DOHH2 (cell line): ENCODE measurements at regions not wholly inside any gene's neighbourhood (a gene's known extent, or its start where the extent isn't known, plus 50 kb on each side); places are given as distances from the start of the nearest gene placed in this dataset.

Experiments
- H3F3A ChIP-seq: fragments of 200-600 bp; sonication (generic), shearing (Covaris generic); 2 replicates; pipeline ENCODE4 v1.6.0; 2016; ENCODE audit warnings: antibody characterized with exemption, mild to moderate bottlenecking; ENCODE audit not compliant: control insufficient read depth, insufficient read depth
- H3K27ac ChIP-seq: fragments of 200-600 bp; sonication (generic); 2 replicates; pipeline ENCODE4 v1.5.1; 2014; ENCODE audit warnings: low read depth, mild to moderate bottlenecking, low read length, moderate library complexity
- H3K27me3 ChIP-seq: fragments of 200-600 bp; sonication (generic); 2 replicates; pipeline ENCODE4 v1.6.1; 2014; ENCODE audit warnings: mild to moderate bottlenecking, low read length, mixed read lengths; ENCODE audit not compliant: control insufficient read depth
- H3K36me3 ChIP-seq: fragments of 200-600 bp; sonication (generic); 2 replicates; pipeline ENCODE4 v1.6.1; 2014; ENCODE audit warnings: mild to moderate bottlenecking, low read length, moderate library complexity, mixed read lengths; ENCODE audit not compliant: control insufficient read depth
- H3K4me1 ChIP-seq: fragments of 200-600 bp; sonication (generic); 2 replicates; pipeline ENCODE4 v1.6.1; 2014; ENCODE audit warnings: mild to moderate bottlenecking, low read length, mixed read lengths; ENCODE audit not compliant: control insufficient read depth
- H3K4me2 ChIP-seq: fragments of 200-600 bp; sonication (generic); 2 replicates; pipeline ENCODE4 v1.6.0; 2014; ENCODE audit warnings: mild to moderate bottlenecking, low read length, moderate library complexity
- H3K4me3 ChIP-seq: fragments of 200-600 bp; sonication (generic); 2 replicates; pipeline ENCODE4 v1.5.1; 2014; ENCODE audit warnings: mild to moderate bottlenecking, low read length, mixed read lengths
- H3K79me2 ChIP-seq: fragments of 200-600 bp; sonication (generic); 2 replicates; pipeline ENCODE4 v1.6.1; 2014; ENCODE audit warnings: mild to moderate bottlenecking, low read length, mixed read lengths; ENCODE audit not compliant: control insufficient read depth
- H3K9me2 ChIP-seq: fragments of 200-600 bp; sonication (generic); replicated peaks from 2 replicates; pipeline ENCODE4 v1.6.1; 2014; ENCODE audit warnings: mild to moderate bottlenecking, low read length, mixed read lengths; ENCODE audit not compliant: control insufficient read depth
- H3K9me3 ChIP-seq: fragments of 200-600 bp; sonication (generic); 2 replicates; pipeline ENCODE4 v1.6.1; 2014; ENCODE audit warnings: antibody characterized with exemption, low read length, mixed read lengths; ENCODE audit not compliant: control insufficient read depth, insufficient read depth
- H4K20me1 ChIP-seq: fragments of 200-600 bp; sonication (generic); 2 replicates; pipeline ENCODE4 v1.6.0; 2014; ENCODE audit warnings: low read depth, mild to moderate bottlenecking, antibody characterized with exemption, low read length, moderate library complexity; ENCODE audit not compliant: control insufficient read depth, insufficient read depth
- EZH2phosphoT487 ChIP-seq: fragments of 200-600 bp; sonication (generic); IDR thresholded peaks from 2 replicates; pipeline ENCODE4 v1.6.1; 2017; ENCODE audit warnings: borderline replicate concordance, mild to moderate bottlenecking, antibody characterized with exemption, low read length, moderate library complexity, mixed read lengths
- TF ChIP-seq, protein P1 (sequence below): fragments of 200-600 bp; sonication (generic); IDR thresholded peaks from one replicate; pipeline ENCODE4 v1.5.1; 2014; ENCODE audit warnings: antibody characterized with exemption, mild to moderate bottlenecking, low read depth, low read length; ENCODE audit not compliant: poor library complexity, severe bottlenecking

- TF ChIP-seq, protein P1, sequence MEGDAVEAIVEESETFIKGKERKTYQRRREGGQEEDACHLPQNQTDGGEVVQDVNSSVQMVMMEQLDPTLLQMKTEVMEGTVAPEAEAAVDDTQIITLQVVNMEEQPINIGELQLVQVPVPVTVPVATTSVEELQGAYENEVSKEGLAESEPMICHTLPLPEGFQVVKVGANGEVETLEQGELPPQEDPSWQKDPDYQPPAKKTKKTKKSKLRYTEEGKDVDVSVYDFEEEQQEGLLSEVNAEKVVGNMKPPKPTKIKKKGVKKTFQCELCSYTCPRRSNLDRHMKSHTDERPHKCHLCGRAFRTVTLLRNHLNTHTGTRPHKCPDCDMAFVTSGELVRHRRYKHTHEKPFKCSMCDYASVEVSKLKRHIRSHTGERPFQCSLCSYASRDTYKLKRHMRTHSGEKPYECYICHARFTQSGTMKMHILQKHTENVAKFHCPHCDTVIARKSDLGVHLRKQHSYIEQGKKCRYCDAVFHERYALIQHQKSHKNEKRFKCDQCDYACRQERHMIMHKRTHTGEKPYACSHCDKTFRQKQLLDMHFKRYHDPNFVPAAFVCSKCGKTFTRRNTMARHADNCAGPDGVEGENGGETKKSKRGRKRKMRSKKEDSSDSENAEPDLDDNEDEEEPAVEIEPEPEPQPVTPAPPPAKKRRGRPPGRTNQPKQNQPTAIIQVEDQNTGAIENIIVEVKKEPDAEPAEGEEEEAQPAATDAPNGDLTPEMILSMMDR: no peak
- no peak for TF ChIP-seq EZH2phosphoT487
- H3K4me3 ChIP-seq: no peak overlapping the region
- no peaks in the 10 kb centered on the region for H3K9me2 ChIP-seq
- no peaks in the 10 kb centered on the region for H4K20me1 ChIP-seq
- H3K27me3 ChIP-seq: no peaks in the 10 kb centered on the region
- no peak overlapping the region for H3K4me2 ChIP-seq
- no peaks in the 10 kb centered on the region for H3F3A ChIP-seq
- no peaks in the 10 kb centered on the region for H3K36me3 ChIP-seq
- H3K27ac ChIP-seq: no peak overlapping the region
- H3K79me2 ChIP-seq: no peaks in the 10 kb centered on the region
- H3K4me1 ChIP-seq: no peaks in the 10 kb centered on the region
- no peaks in the 10 kb centered on the region for H3K9me3 ChIP-seq
Observed at GRCh38 chr21:15191342-15191741, 126.5 kb upstream of the NRIP1 start.

DNA sequence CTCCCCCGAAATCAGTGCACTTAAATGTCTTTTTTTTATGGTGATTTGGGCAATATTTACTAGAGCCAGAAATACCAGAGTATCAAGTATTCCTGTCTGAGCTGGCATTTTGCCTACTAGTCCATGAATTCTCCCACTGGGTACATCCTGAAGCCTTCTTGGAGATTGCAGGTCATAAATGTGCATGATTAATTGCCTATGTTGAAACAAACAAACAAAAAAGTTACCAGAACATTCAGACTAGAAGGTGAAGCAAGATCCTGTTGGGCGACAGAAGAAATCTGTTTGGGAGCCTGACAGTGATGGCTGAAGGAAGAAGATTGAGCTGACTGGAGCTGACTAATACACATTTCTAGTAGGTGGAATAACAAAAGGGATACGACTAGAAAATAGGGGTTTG lies 127.4 kb upstream of the NRIP1 start:
- H3K4me1 ChIP-seq: no peaks in the 10 kb centered on the region
- no peaks in the 10 kb centered on the region for H4K20me1 ChIP-seq
- no peak overlapping the region for H3K4me3 ChIP-seq
- H3K79me2 ChIP-seq: no peaks in the 10 kb centered on the region
- no peaks in the 10 kb centered on the region for H3F3A ChIP-seq
- H3K4me2 ChIP-seq: no peak overlapping the region
- no peaks in the 10 kb centered on the region for H3K9me2 ChIP-seq
- no peaks in the 10 kb centered on the region for H3K27me3 ChIP-seq
- TF ChIP-seq, protein P1: no peak
- TF ChIP-seq EZH2phosphoT487: no peak
- no peaks in the 10 kb centered on the region for H3K9me3 ChIP-seq
- H3K27ac ChIP-seq: no peak overlapping the region
- no peaks in the 10 kb centered on the region for H3K36me3 ChIP-seq

DNA sequence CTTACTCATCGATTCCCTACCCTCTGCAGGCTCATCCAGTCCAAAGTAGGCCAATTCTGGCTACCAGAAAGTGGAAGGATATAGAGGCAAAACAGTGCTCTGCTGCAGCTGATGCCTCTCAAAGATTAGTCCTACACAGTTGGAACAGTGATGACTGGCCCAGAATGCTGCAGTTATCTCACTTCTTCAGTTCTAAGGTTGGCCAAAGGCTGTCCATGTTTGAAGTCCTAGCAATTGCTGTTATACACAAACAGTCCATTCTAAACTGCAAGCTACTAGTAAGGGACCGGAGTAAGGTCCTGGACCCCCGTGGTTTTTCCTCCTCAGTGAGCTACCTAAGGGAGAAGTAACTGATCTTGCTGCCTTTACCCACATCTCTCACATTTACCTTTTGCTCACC lies 129.1 kb upstream of the NRIP1 start:
- H3K79me2 ChIP-seq: no peaks in the 10 kb centered on the region
- no peaks in the 10 kb centered on the region for H3K9me2 ChIP-seq
- H3K27ac ChIP-seq: no peak overlapping the region
- no peaks in the 10 kb centered on the region for H3K36me3 ChIP-seq
- H3K4me3 ChIP-seq: no peak overlapping the region
- no peaks in the 10 kb centered on the region for H3F3A ChIP-seq
- H3K4me2 ChIP-seq: no peak overlapping the region
- no peaks in the 10 kb centered on the region for H3K27me3 ChIP-seq
- no peaks in the 10 kb centered on the region for H3K9me3 ChIP-seq
- TF ChIP-seq, protein P1: no peak
- TF ChIP-seq EZH2phosphoT487: no peak
- no peaks in the 10 kb centered on the region for H4K20me1 ChIP-seq
- no peaks in the 10 kb centered on the region for H3K4me1 ChIP-seq

DNA sequence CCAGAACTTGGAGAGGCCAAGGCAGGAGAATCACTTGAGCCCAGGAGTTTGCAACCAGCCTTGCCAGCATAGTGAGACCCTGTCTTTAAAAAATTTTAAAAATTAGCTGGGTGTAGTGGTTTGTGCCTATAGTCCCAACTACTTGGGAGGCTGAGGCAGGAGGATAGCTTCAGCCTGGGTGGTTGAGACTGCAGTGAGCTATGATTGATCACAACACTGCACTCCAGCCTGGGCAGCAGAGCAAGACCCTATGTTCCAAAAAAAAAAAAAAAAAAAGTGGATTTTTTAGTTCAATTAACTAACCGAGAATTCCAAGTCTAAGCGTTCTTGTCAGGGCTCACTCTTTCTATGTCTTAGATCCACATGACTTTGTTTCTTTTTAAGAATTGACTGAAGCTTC lies 130.3 kb upstream of the NRIP1 start:
- no peaks in the 10 kb centered on the region for H4K20me1 ChIP-seq
- no peak overlapping the region for H3K4me2 ChIP-seq
- no peak overlapping the region for H3K27ac ChIP-seq
- no peak overlapping the region for H3K4me3 ChIP-seq
- H3K9me2 ChIP-seq: no peaks in the 10 kb centered on the region
- H3K9me3 ChIP-seq: no peaks in the 10 kb centered on the region
- H3K36me3 ChIP-seq: no peaks in the 10 kb centered on the region
- no peaks in the 10 kb centered on the region for H3K79me2 ChIP-seq
- no peaks in the 10 kb centered on the region for H3F3A ChIP-seq
- H3K4me1 ChIP-seq: no peaks in the 10 kb centered on the region
- H3K27me3 ChIP-seq: no peaks in the 10 kb centered on the region
- TF ChIP-seq EZH2phosphoT487: no peak
- TF ChIP-seq, protein P1: no peak
